T-helper 2 cell treated with Interferon-gamma antibody and Interleukin-4, amounts not matched to agents 5 μg/mL and 100 μg/mL, for 36 hours (primary cell): ENCODE measurements at regions not wholly inside any gene's neighbourhood (a gene's known extent, or its start where the extent isn't known, plus 50 kb on each side); places are given as distances from the start of the nearest gene placed in this dataset.
"Not testable (repeated sequence)": the region's sequence is repeated elsewhere in the genome, so short reads cannot be mapped to it uniquely, and the experiment has no call there.

Experiments used
- DNase-seq: peaks from one replicate; pipeline ENCODE4 v3.0.0; 2021; ENCODE audit warnings: low spot score
- H3K27ac Mint-ChIP-seq: one replicate; pipeline ENCODE4 v1.8.0; 2021; ENCODE audit warnings: mild to moderate bottlenecking, mixed read lengths
- H3K27me3 Mint-ChIP-seq: one replicate; pipeline ENCODE4 v1.8.0; 2021; ENCODE audit warnings: low read depth, mixed read lengths
- H3K36me3 Mint-ChIP-seq: one replicate; pipeline ENCODE4 v1.8.0; 2021; ENCODE audit warnings: low read depth, mixed read lengths
- H3K4me1 Mint-ChIP-seq: one replicate; pipeline ENCODE4 v1.8.0; 2021; ENCODE audit warnings: low read depth, mixed read lengths
- H3K4me3 Mint-ChIP-seq: one replicate; pipeline ENCODE4 v1.8.0; 2022; ENCODE audit warnings: mild to moderate bottlenecking, moderate library complexity, mixed read lengths
- H3K9me3 Mint-ChIP-seq: one replicate; pipeline ENCODE4 v1.8.0; 2021; ENCODE audit warnings: mixed read lengths

DNA sequence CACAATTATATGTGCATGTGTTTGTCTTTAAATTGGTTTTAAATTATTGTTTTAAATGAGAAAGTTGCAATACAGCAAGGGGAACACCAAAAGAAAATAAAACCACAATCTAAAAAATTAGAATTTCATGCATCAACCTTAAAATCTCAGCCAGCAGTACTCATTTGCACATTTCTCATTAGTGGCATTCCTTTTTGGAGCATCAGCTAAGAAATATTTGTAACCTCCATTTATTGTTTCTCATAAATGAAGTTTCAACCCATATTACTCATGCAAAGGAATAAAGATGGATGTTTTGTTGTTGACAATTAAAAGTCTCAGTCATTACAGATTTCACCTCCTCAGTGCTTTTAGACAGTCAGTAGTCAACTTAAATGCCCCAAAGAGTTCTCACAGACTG lies 160.1 kb downstream of the TBX15 start:
- H3K36me3 Mint-ChIP-seq = no peaks in the 10 kb centered on the region
- DNase-seq = no peak
- H3K4me3 Mint-ChIP-seq = no peak overlapping the region
- H3K9me3 Mint-ChIP-seq = peaks cover 27% of the 10 kb centered on the region
- no peak overlapping the region for H3K27ac Mint-ChIP-seq
- no peaks in the 10 kb centered on the region for H3K4me1 Mint-ChIP-seq
- no peaks in the 10 kb centered on the region for H3K27me3 Mint-ChIP-seq

DNA sequence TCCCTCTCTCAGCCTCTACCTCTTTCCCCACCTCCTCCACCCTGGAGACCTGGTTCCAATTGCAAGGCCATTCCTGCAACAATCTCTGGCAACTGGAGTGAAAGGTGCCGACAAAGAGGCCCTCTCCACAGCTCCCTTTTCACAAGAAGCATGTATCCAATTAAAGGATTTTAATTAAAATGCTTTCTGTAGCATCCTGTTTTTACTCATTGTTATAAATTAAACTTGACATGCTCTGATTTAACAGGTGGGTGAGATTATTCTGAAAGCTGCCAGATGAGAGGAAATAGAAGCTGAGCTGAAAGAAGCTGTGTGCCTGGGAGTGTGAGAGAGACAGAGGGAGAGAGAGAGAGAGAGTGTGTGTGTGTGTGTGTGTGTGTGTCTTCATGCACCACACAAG lies 160.5 kb downstream of the TBX15 start:
- Mint-ChIP-seq H3K4me3 (no peak overlapping the region), H3K36me3 (no peaks in the 10 kb centered on the region), H3K9me3 (peaks cover 26% of the 10 kb centered on the region), H3K4me1 (no peaks in the 10 kb centered on the region), H3K27me3 (no peaks in the 10 kb centered on the region), H3K27ac (no peak overlapping the region)
- DNase-seq = no peak

DNA sequence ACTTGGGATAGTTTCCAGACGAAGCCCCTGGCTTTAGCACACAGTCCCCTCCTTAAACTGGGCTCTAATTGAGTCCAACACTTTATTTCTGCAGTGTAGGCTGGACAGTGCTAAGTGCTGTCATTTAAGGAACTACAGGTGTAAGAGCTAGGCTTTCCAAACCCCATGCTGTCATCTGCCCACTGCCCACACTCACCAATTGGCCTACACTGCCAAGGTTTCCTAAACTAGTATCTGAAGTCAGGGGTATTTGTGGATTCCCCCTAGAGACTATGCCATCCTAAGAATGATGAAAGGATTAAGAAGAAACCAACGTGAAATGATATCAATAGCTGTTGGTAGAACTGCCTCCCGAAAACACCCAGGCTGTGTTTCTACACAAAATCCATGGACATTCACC lies 160.9 kb downstream of the TBX15 start:
- H3K27me3 Mint-ChIP-seq = no peaks in the 10 kb centered on the region
- H3K9me3 Mint-ChIP-seq = peaks cover 24% of the 10 kb centered on the region
- H3K36me3 Mint-ChIP-seq = no peaks in the 10 kb centered on the region
- no peak for DNase-seq
- H3K27ac Mint-ChIP-seq = no peak overlapping the region
- H3K4me3 Mint-ChIP-seq = no peak overlapping the region
- H3K4me1 Mint-ChIP-seq = no peaks in the 10 kb centered on the region

DNA sequence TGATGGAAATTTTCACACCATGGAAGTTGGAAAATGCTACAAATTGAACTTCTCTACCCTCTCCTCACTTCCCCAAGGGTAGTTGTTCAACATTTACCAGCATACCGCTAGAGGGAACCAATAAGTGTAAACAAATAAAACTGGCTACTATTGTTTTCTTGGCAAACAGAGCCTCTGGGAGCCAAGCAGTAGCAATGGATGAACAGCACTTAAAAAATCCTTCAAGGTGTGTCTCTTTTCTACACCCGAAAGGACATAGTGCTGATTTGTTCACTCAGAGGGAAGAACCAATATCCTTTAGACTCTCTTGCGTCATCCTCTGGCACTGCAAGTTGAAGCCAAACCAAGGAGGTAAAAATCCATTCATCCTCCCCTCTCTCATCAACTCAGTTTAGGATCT lies 161.5 kb downstream of the TBX15 start:
- Mint-ChIP-seq H3K27me3 (no peaks in the 10 kb centered on the region), H3K36me3 (no peaks in the 10 kb centered on the region), H3K9me3 (peaks cover 24% of the 10 kb centered on the region), H3K4me3 (no peak overlapping the region), H3K27ac (no peak overlapping the region), H3K4me1 (no peaks in the 10 kb centered on the region)
- no peak for DNase-seq

DNA sequence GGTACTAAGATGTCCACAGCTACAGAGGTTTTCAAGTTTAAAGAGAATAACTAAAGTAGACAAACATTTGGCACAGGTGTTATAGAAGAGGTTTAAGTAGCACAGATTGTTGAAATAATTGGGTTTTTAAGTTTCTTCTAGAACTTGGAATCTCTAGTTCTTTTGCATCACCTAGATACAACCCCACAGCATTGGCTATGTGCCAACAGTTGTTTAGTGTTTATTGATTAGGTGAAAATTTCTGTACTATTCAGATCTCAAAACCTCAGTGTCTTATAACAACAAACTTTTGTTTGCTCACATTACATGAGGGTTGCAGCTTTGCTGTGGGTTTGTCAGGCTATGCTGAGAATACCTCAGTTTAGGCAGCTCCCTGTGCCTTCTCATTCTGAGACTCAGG lies 162.5 kb downstream of the TBX15 start:
- H3K36me3 Mint-ChIP-seq = no peaks in the 10 kb centered on the region
- no peak overlapping the region for H3K27ac Mint-ChIP-seq
- no peak overlapping the region for H3K4me3 Mint-ChIP-seq
- H3K4me1 Mint-ChIP-seq = no peaks in the 10 kb centered on the region
- DNase-seq = no peak
- no peaks in the 10 kb centered on the region for H3K27me3 Mint-ChIP-seq
- peaks cover 17% of the 10 kb centered on the region for H3K9me3 Mint-ChIP-seq

DNA sequence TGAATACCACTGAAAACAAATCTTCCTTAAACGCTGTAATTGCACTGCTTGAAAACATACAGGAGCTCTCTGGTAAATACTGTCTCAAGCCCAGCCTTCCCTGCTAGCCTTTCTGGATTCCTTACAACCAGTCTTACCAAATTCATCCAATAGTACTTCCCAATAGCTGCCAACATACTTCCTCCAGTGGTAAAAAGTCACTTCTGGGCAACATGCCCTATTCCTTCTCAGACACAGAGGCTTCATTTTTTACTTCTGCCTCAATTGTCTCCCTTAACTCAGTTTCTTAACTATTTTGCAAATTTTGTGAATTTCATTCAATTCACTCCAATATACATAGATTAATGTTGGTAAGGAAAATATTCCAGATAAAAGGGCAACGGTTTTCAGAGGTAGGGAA lies 166.3 kb downstream of the TBX15 start:
- Mint-ChIP-seq H3K9me3 (peaks cover 15% of the 10 kb centered on the region), H3K36me3 (no peaks in the 10 kb centered on the region), H3K27me3 (no peaks in the 10 kb centered on the region), H3K27ac (no peak overlapping the region), H3K4me1 (no peaks in the 10 kb centered on the region), H3K4me3 (no peak overlapping the region)
- no peak for DNase-seq

DNA sequence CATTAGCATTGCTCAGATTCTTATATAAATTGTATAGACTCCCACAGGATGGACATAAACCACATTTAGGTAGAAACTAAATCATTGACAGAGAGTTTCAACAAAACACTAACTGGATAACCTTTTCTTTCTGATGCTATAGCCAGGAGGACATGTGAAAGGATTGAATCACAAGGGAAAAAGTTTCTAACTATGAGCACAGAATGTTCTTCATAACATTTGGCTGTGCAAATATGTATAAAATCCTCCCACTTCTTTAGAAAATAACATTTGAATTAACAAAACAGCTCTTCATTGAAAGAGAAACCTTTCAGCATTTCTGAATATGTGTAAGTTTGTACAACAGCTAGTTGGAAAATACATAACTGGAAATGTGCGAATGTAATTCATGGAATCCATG lies 167.3 kb downstream of the TBX15 start:
- H3K4me3 Mint-ChIP-seq = no peak overlapping the region
- DNase-seq = no peak
- no peaks in the 10 kb centered on the region for H3K4me1 Mint-ChIP-seq
- H3K9me3 Mint-ChIP-seq = peaks cover 17% of the 10 kb centered on the region
- H3K27me3 Mint-ChIP-seq = no peaks in the 10 kb centered on the region
- no peak overlapping the region for H3K27ac Mint-ChIP-seq
- no peaks in the 10 kb centered on the region for H3K36me3 Mint-ChIP-seq

DNA sequence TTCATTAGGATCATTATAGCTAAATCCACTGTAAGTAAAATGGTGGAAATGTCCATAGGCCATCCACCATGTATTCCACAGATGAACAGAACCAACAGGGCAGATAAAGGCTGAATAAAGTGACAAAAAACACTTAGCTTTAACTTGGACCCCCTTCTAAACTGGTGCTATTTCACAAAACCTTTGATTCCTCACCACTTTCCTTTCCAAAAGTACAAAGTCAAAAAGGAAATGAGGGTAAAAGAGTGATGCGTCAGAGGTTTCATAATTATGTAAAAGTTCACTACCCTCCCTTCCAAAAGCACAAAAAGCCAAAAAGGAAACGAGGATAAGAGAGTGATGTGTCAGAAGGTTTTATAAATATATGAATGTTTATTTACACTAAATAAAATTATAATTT lies 172.2 kb downstream of the TBX15 start:
- DNase-seq = no peak
- Mint-ChIP-seq H3K36me3 (no peaks in the 10 kb centered on the region), H3K4me3 (no peak overlapping the region), H3K9me3 (peaks cover 21% of the 10 kb centered on the region), H3K27ac (no peak overlapping the region), H3K4me1 (no peaks in the 10 kb centered on the region), H3K27me3 (no peaks in the 10 kb centered on the region)

DNA sequence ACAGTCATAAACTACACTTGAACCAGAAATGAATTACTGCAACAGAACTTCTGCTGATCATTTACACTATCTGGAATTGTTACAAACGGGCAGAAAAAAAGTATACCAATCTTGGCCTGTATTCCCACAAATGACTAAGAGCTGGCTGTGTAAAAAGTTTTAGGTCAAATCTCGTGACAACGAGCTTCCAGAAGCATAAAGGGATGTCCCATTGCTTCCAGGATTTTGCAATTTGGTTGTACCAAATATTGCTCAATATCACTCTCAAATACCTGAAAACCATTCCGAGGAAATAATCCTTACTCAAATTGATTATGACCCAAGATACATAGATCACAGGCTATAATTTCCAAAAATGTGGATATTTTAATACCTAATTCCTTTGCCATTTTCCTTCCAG lies 175.6 kb downstream of the TBX15 start:
- H3K27me3 Mint-ChIP-seq = no peaks in the 10 kb centered on the region
- no peak for DNase-seq
- no peaks in the 10 kb centered on the region for H3K4me1 Mint-ChIP-seq
- H3K4me3 Mint-ChIP-seq = no peak overlapping the region
- peaks cover 35% of the 10 kb centered on the region for H3K9me3 Mint-ChIP-seq
- no peak overlapping the region for H3K27ac Mint-ChIP-seq
- no peaks in the 10 kb centered on the region for H3K36me3 Mint-ChIP-seq

DNA sequence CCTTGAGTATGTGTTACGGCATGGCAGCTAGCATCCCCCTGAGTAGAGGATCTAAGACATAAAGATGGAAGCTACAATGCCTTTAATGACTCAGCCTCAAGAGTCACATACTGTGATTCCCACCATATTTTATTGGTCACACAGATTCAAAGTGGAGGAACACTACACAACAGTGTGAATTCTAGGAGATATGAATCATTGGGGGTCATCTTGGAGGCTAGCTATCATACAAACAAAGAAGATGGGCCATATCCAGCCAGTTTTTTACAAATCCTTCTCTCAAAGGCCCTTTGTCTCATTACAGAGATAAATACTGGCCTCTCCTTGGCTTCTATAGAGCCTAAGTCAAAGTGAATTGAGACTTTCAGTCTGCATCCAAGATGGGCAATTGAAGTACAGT lies 177.0 kb downstream of the TBX15 start:
- no peaks in the 10 kb centered on the region for H3K27me3 Mint-ChIP-seq
- H3K27ac Mint-ChIP-seq = no peak overlapping the region
- H3K4me3 Mint-ChIP-seq = no peak overlapping the region
- no peak for DNase-seq
- no peaks in the 10 kb centered on the region for H3K4me1 Mint-ChIP-seq
- no peaks in the 10 kb centered on the region for H3K36me3 Mint-ChIP-seq
- H3K9me3 Mint-ChIP-seq = peaks cover 36% of the 10 kb centered on the region

DNA sequence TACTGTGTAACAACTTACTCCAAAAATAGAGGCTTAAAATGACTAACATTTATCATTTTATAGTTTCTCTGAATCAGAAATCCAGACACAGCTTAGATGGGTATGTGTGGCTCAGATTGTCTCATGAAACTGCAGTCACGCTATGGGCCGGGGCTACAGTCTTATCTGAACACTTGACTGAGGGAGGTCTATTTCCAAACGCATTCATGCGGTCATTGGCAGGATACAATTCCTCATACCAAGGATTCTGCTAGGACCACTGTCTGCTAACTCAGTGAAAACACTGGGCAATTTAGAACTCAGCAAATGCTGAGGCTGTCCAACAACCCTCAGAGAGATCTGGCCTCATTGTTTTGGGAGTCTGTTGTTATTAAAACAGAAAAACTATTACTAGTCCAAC lies 178.6 kb downstream of the TBX15 start:
- DNase-seq = no peak
- no peaks in the 10 kb centered on the region for H3K36me3 Mint-ChIP-seq

DNA sequence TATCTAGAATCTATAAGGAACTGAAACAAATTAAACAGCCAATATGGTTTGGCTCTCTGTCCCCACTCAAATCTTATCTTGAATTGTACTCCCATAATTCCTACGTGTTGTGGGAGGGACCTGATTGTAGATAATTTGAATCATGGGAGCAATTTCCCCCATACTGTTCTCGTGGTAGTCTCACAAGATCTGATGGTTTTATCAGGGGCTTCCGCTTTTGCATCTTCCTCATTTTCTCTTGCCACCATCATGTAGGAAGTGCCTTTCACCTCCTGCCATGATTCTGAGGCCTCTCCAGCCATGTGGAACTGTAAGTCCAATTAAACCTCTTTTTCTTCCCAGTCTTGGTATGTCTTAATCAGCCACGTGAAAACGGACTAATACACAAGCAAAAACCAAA lies 185.0 kb downstream of the TBX15 start:
- not testable (repeated sequence) for H3K36me3 Mint-ChIP-seq, H3K4me3 Mint-ChIP-seq, H3K27me3 Mint-ChIP-seq, H3K27ac Mint-ChIP-seq, DNase-seq, H3K4me1 Mint-ChIP-seq
- H3K9me3 Mint-ChIP-seq = peaks cover 23% of the 10 kb centered on the region

More for the DNA sequence above, 178.6 kb downstream of the TBX15 start:
- Mint-ChIP-seq H3K27me3 (no peaks in the 10 kb centered on the region), H3K27ac (no peak overlapping the region), H3K4me3 (no peak overlapping the region), H3K9me3 (peaks cover 40% of the 10 kb centered on the region), H3K4me1 (no peaks in the 10 kb centered on the region)

DNA sequence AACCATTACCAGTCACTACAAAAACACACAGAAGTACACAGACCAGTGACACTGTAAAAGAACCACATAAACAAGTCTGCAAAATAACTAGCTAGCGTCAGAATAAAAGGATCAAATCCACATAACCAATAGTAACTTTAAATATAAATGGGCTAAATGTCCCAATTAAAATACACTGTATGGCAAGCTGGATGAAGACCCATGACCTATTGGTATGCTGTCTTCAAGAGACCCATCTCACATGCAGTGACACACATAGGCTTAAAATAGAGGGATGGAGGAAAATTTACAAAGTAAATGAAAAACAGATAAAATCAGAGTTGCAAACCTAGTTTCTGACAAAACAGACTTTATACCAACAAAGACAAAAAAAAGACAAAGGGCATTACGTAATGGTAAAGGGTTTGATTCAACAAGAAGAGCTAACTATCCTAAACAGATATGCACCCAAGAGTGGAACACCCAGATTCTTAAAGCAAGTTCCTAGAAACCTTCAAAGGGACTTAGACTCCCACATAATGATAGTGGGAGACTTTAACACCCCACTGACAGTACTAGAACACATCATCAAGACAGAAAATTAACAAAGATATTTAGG lies 196.9 kb downstream of the TBX15 start:
- Mint-ChIP-seq H3K27ac (no peak overlapping the region), H3K4me1 (no peaks in the 10 kb centered on the region), H3K4me3 (no peak overlapping the region), H3K9me3 (peaks cover 21% of the 10 kb centered on the region), H3K36me3 (no peaks in the 10 kb centered on the region), H3K27me3 (no peaks in the 10 kb centered on the region)
- DNase-seq = no peak

DNA sequence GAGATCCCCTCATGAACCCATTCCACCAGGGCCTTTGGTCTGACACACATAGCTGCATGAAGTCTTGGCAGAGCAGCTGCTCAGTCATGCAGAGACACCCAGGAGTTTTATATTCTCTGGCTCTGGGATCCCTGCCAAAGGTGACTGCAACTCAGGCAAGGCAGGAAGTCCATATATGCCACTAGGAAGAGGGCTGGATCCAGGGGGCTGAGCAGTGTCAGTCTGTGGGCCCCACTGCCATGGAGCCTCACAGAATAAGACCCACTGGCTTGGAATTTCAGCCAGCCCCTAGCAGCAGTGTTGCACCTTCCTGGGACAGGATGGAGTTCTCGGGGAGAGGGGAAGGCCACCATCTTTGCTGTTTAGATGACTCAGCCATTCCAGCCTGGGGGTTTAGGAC lies 199.7 kb downstream of the TBX15 start:
- no peak overlapping the region for H3K27ac Mint-ChIP-seq
- H3K4me3 Mint-ChIP-seq = no peak overlapping the region
- H3K36me3 Mint-ChIP-seq = no peaks in the 10 kb centered on the region
- no peaks in the 10 kb centered on the region for H3K4me1 Mint-ChIP-seq
- H3K9me3 Mint-ChIP-seq = peaks cover 32% of the 10 kb centered on the region
- no peak for DNase-seq
- H3K27me3 Mint-ChIP-seq = no peaks in the 10 kb centered on the region

DNA sequence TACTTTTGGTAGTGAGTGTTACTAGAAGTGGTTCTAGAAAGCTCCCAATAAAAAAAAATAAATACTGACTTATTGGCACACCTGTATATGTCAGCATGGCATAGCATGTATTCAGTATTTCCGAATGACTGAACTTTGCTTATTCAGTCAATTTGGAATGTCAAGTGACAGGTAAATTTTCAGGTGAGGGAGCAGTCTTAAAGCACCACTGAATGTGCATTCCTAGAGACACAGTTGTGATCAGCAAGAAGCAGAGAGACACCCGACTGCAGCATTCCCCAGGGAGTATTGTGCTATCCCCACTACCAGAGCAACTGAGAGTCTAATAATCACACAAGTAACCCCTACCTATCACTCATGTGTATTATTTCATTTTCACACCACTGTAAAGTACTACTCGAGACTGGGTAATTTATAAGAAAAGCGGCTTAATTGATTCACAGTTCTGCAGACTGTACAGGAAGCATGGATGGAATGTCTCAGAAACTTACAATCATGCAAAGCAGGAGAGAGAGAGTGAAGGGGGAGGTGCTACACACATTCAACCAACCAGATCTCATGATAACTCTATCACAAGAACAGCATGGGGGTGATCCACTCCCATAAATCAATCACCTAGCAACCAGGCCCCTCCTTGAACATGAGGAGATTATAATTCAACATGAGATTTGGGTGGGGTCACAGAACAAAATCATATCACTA lies 201.5 kb downstream of the TBX15 start:
- H3K4me3 Mint-ChIP-seq = no peak overlapping the region
- H3K36me3 Mint-ChIP-seq = no peaks in the 10 kb centered on the region
- no peak overlapping the region for H3K27ac Mint-ChIP-seq
- H3K4me1 Mint-ChIP-seq = no peaks in the 10 kb centered on the region
- DNase-seq = no peak
- H3K9me3 Mint-ChIP-seq = peaks cover 32% of the 10 kb centered on the region
- H3K27me3 Mint-ChIP-seq = no peaks in the 10 kb centered on the region
